SU-DHL-6 (cell line): ENCODE measurements at regions not wholly inside any gene's neighbourhood (a gene's known extent, or its start where the extent isn't known, plus 50 kb on each side); places are given as distances from the start of the nearest gene placed in this dataset.

Experiments
- H2AFZ ChIP-seq: fragments of 200-600 bp; sonication (generic); 2 replicates; pipeline ENCODE4 v1.6.1; 2014; ENCODE audit warnings: low read depth, mild to moderate bottlenecking, moderate library complexity, mixed read lengths, antibody characterized with exemption, low read length; ENCODE audit not compliant: severe bottlenecking
- H3F3A ChIP-seq: fragments of 200-600 bp; shearing (Covaris generic); 2 replicates; pipeline ENCODE4 v1.6.0; 2016; ENCODE audit warnings: antibody characterized with exemption, mild to moderate bottlenecking; ENCODE audit not compliant: insufficient read depth
- H3K27ac ChIP-seq: fragments of 200-600 bp; sonication (generic); 2 replicates; pipeline ENCODE4 v1.5.1; 2016; ENCODE audit warnings: low read depth, mild to moderate bottlenecking, low read length, moderate library complexity, mixed read lengths
- H3K27me3 ChIP-seq: fragments of 200-600 bp; sonication (generic), shearing (Covaris generic); 2 replicates; pipeline ENCODE4 v1.6.0; 2014; ENCODE audit warnings: mild to moderate bottlenecking, low read length
- H3K36me3 ChIP-seq: fragments of 200-600 bp; sonication (generic); 2 replicates; pipeline ENCODE4 v1.6.1; 2014; ENCODE audit warnings: mild to moderate bottlenecking, low read length, mixed read lengths
- H3K4me2 ChIP-seq: fragments of 300-600, 200-600 bp; shearing (Covaris generic), sonication (generic); 2 replicates; pipeline ENCODE4 v1.6.0; 2014; ENCODE audit warnings: low read length, low read depth, mild to moderate bottlenecking; ENCODE audit not compliant: poor library complexity, severe bottlenecking
- H3K4me3 ChIP-seq: fragments of 200-600 bp; sonication (generic); 2 replicates; pipeline ENCODE4 v1.5.1; 2014; ENCODE audit warnings: antibody characterized with exemption, low read length, mild to moderate bottlenecking, mixed read lengths; ENCODE audit not compliant: insufficient read depth, poor library complexity, severe bottlenecking
- H3K79me2 ChIP-seq: fragments of 200-600 bp; sonication (generic); 2 replicates; pipeline ENCODE4 v1.6.1; 2014; ENCODE audit warnings: mild to moderate bottlenecking, low read length, moderate library complexity; ENCODE audit not compliant: insufficient read depth
- H3K9ac ChIP-seq: fragments of 200-600 bp; sonication (generic); 2 replicates; pipeline ENCODE4 v1.7.0; 2014; ENCODE audit warnings: mild to moderate bottlenecking, low read length
- H3K9me2 ChIP-seq: fragments of 200-600 bp; sonication (generic); replicated peaks from 2 replicates; pipeline ENCODE4 v1.6.1; 2014; ENCODE audit warnings: low read length; ENCODE audit not compliant: insufficient read depth
- H3K9me3 ChIP-seq: fragments of 200-600 bp; sonication (generic); 2 replicates; pipeline ENCODE4 v1.6.1; 2014; ENCODE audit warnings: low read length, mixed read lengths; ENCODE audit not compliant: insufficient read depth
- H4K20me1 ChIP-seq: fragments of 200-600 bp; sonication (generic); 2 replicates; pipeline ENCODE4 v1.6.1; 2014; ENCODE audit warnings: low read depth, mild to moderate bottlenecking, antibody characterized with exemption, low read length, moderate library complexity, mixed read lengths
- EZH2phosphoT487 ChIP-seq: fragments of 200-600 bp; sonication (generic), shearing (Covaris generic); conservative IDR thresholded peaks from 2 replicates; pipeline ENCODE4 v1.6.1; 2018; ENCODE audit warnings: mild to moderate bottlenecking, antibody characterized with exemption, low read length, moderate library complexity, mixed read lengths
- TF ChIP-seq, protein P1 (sequence below): fragments of 200-600 bp; sonication (generic); IDR thresholded peaks from one replicate; pipeline ENCODE4 v1.5.1; 2017; ENCODE audit warnings: antibody characterized with exemption, mild to moderate bottlenecking, low read length, moderate library complexity; ENCODE audit not compliant: insufficient read depth, poor library complexity, severe bottlenecking

DNA sequence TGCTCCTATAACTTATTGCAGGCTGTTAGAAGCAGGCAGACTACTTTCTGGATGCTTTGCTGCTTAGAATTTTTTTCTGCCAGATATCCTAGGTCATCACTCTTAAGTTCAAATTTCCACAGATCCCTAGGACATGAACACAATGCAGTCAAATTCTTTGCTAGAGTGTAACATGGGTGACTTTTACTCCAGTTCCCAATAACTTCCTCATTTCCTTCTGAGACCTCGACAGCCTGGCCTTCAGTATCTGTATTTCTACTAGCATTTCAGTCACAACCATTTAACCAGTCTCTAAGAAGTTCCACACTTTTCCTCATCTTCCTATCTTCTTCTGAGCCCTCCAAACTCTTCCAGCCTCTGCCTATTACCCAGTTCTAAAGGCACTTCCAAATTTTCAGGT is 60.4 kb upstream of the ZBED5 start:
- H3K4me2 ChIP-seq, result no peak overlapping the region
- no peaks in the 10 kb centered on the region for H3K27me3 ChIP-seq
- no peaks in the 10 kb centered on the region for H3F3A ChIP-seq
- H3K9me2 ChIP-seq, result no peaks in the 10 kb centered on the region
- no peak overlapping the region for H2AFZ ChIP-seq
- H3K79me2 ChIP-seq, result no peaks in the 10 kb centered on the region
- no peaks in the 10 kb centered on the region; the same call in 1 of the 2 replicates for H3K9me3 ChIP-seq
- no peak overlapping the region for H3K27ac ChIP-seq
- TF ChIP-seq, protein P1, sequence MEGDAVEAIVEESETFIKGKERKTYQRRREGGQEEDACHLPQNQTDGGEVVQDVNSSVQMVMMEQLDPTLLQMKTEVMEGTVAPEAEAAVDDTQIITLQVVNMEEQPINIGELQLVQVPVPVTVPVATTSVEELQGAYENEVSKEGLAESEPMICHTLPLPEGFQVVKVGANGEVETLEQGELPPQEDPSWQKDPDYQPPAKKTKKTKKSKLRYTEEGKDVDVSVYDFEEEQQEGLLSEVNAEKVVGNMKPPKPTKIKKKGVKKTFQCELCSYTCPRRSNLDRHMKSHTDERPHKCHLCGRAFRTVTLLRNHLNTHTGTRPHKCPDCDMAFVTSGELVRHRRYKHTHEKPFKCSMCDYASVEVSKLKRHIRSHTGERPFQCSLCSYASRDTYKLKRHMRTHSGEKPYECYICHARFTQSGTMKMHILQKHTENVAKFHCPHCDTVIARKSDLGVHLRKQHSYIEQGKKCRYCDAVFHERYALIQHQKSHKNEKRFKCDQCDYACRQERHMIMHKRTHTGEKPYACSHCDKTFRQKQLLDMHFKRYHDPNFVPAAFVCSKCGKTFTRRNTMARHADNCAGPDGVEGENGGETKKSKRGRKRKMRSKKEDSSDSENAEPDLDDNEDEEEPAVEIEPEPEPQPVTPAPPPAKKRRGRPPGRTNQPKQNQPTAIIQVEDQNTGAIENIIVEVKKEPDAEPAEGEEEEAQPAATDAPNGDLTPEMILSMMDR, result no peak
- TF ChIP-seq EZH2phosphoT487, result no peak
- no peaks in the 10 kb centered on the region for H3K36me3 ChIP-seq
- H3K4me3 ChIP-seq, result no peak overlapping the region
- H3K9ac ChIP-seq, result no peak overlapping the region
- no peaks in the 10 kb centered on the region for H4K20me1 ChIP-seq

DNA sequence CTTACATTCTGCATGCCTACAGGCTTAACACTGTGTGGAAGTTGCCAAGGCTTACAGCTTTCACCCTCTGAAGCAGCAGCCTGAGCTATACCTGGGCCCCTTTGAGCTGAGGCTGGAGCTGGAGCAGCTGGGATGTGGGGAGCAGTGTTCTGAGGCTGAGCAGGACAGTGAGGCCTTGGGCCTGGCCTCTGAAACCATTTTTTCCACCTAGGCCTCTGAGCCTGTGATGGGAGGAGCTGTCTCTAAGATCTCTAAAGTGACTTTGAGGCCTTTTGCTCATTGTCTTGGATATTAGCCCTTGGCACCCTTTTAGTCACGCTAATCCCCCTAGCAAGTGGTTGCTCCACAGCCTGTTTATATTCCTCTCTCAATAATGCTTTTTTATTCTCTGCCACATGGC is 59.9 kb upstream of the ZBED5 start:
- Histone ChIP-seq H2AFZ (no peak overlapping the region), H3K36me3 (no peaks in the 10 kb centered on the region), H3K9ac (no peak overlapping the region), H4K20me1 (no peaks in the 10 kb centered on the region), H3K79me2 (no peaks in the 10 kb centered on the region), H3K4me3 (no peak overlapping the region), H3K9me3 (no peaks in the 10 kb centered on the region; the same call in 1 of the 2 replicates), H3K27me3 (no peaks in the 10 kb centered on the region), H3K4me2 (no peak overlapping the region), H3F3A (no peaks in the 10 kb centered on the region), H3K9me2 (no peaks in the 10 kb centered on the region), H3K27ac (no peak overlapping the region)
- TF ChIP-seq, protein P1, result no peak
- TF ChIP-seq EZH2phosphoT487, result no peak

DNA sequence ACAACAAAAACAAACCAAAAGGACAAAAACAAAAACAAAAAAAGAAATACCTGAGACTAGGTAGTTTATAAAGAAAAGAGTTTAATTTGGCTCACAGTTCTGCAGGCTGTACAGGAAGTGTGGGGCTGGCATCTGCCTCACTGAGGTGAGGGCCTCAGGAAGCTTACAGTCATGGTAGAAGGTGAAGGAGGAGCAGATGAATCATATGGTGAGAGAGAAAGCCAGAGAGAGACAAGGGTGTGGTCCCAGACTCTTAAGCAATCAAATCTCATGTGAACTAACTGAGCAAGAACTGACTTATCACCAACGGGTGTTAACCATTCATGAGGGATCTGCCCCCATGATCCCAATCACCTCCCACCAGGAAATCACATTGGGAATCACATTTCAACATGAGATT is 58.8 kb upstream of the ZBED5 start:
- H3K4me3 ChIP-seq, result no peak overlapping the region
- H2AFZ ChIP-seq, result no peak overlapping the region
- no peaks in the 10 kb centered on the region; the same call in 1 of the 2 replicates for H3K9me3 ChIP-seq
- no peaks in the 10 kb centered on the region for H3K27me3 ChIP-seq
- no peak for TF ChIP-seq EZH2phosphoT487
- TF ChIP-seq, protein P1, result no peak
- no peak overlapping the region for H3K27ac ChIP-seq
- no peaks in the 10 kb centered on the region for H4K20me1 ChIP-seq
- H3K79me2 ChIP-seq, result no peaks in the 10 kb centered on the region
- no peaks in the 10 kb centered on the region for H3K9me2 ChIP-seq
- H3K9ac ChIP-seq, result no peak overlapping the region
- H3K4me2 ChIP-seq, result no peak overlapping the region
- no peaks in the 10 kb centered on the region for H3K36me3 ChIP-seq
- no peaks in the 10 kb centered on the region for H3F3A ChIP-seq
